H1 (cell line): ENCODE measurements at regions not wholly inside any gene's neighbourhood (a gene's known extent, or its start where the extent isn't known, plus 50 kb on each side); places are given as distances from the start of the nearest gene placed in this dataset.
"Not testable (repeated sequence)": the region's sequence is repeated elsewhere in the genome, so short reads cannot be mapped to it uniquely, and the experiment has no call there.

Experiments used
- CTCF ChIA-PET: fragments of 300-600 bp; sonication (Branson Sonifier 250); formaldehyde crosslinking; loops from one replicate; lab custom pipeline; 2021; ENCODE audit not compliant: partially characterized antibody; lab: Charles Lee
- POLR2A ChIA-PET: fragments of 300-600 bp; sonication (Branson Sonifier 250); formaldehyde crosslinking; loops from one replicate; lab custom pipeline; 2021; ENCODE audit warnings: inconsistent platforms; ENCODE audit not compliant: partially characterized antibody; lab: Charles Lee
- DNase-seq, 2 experiments: peaks; one replicate each; pipeline versions ENCODE4 v3.0.0 to v3.0.0-alpha.2; 2010 to 2022; ENCODE audit warnings: low spot score in 2 of 2, low read depth in 1 of 2, mixed read lengths in 1 of 2
- FAIRE-seq: peaks from 2 replicates; lab custom pipeline; 2011; peaks lifted over from hg19 to GRCh38; lab: Jason Lieb, UNC
- H2AFZ ChIP-seq: 2 replicates; pipeline ENCODE4 v1.8.1; 2012; ENCODE audit warnings: low read length, inconsistent platforms
- H2AK5ac ChIP-seq: 2 replicates; pipeline ENCODE4 v1.6.1; 2013; ENCODE audit warnings: low read depth, low read length
- H2BK120ac ChIP-seq: replicated peaks from 2 replicates; pipeline ENCODE3; 2013; ENCODE audit warnings: low read depth, low read length, inconsistent platforms
- H2BK12ac ChIP-seq: 2 replicates; pipeline ENCODE4 v1.6.1; 2013; ENCODE audit warnings: low read depth, low read length
- H2BK15ac ChIP-seq: 2 replicates; pipeline ENCODE4 v1.6.1; 2013; ENCODE audit warnings: low read length
- H2BK20ac ChIP-seq: 2 replicates; pipeline ENCODE4 v1.6.1; 2013; ENCODE audit warnings: low read length
- H2BK5ac ChIP-seq: 2 replicates; pipeline ENCODE4 v1.6.1; 2013; ENCODE audit warnings: low read depth, low read length
- H3K14ac ChIP-seq: 2 replicates; pipeline ENCODE4 v1.6.1; 2013; ENCODE audit warnings: inconsistent platforms; ENCODE audit not compliant: insufficient read length
- H3K18ac ChIP-seq: 2 replicates; pipeline ENCODE4 v1.6.1; 2013; ENCODE audit warnings: low read length; ENCODE audit errors: extremely low read depth
- H3K23ac ChIP-seq: 2 replicates; pipeline ENCODE4 v1.6.1; 2013; ENCODE audit warnings: inconsistent platforms; ENCODE audit not compliant: insufficient read length
- H3K23me2 ChIP-seq: 2 replicates; pipeline ENCODE4 v1.6.1; 2013; ENCODE audit warnings: low read depth, low read length
- H3K27ac ChIP-seq: 2 replicates; pipeline ENCODE4 v1.6.1; 2011; ENCODE audit warnings: low read depth, low read length, inconsistent platforms
- H3K27me3 ChIP-seq, 4 experiments: replicated peaks in 1 of 4; 1 replicate in 1 of 4; 2 replicates in 3 of 4; pipeline versions ENCODE4 v1.6.1 to v1.8.1; 2011 to 2013; ENCODE audit warnings: low read length in 3 of 4, mild to moderate bottlenecking in 3 of 4, inconsistent platforms in 2 of 4, mixed read lengths in 2 of 4, moderate library complexity in 1 of 4; ENCODE audit not compliant: control insufficient read depth in 3 of 4, insufficient read depth in 3 of 4; ENCODE audit errors: extremely low read depth in 1 of 4
- H3K36me3 ChIP-seq, 4 experiments: 2 replicates each; pipeline versions ENCODE4 v1.6.1 to v1.8.1; 2011 to 2013; ENCODE audit warnings: mild to moderate bottlenecking in 4 of 4, low read length in 3 of 4, moderate library complexity in 2 of 4, control low read depth in 1 of 4, inconsistent platforms in 1 of 4; ENCODE audit not compliant: insufficient read depth in 4 of 4, control insufficient read depth in 2 of 4
- H3K4ac ChIP-seq: replicated peaks from 2 replicates; pipeline ENCODE3; 2013; ENCODE audit warnings: low read length, low read depth, mixed read lengths, inconsistent platforms; ENCODE audit not compliant: insufficient read length
- H3K4me1 ChIP-seq, 4 experiments: replicated peaks in 1 of 4; 1 replicate in 1 of 4; 2 replicates in 3 of 4; pipeline versions ENCODE4 v1.6.1 to v1.8.1; 2011 to 2013; ENCODE audit warnings: low read length in 3 of 4, inconsistent platforms in 2 of 4, mixed read lengths in 1 of 4; ENCODE audit not compliant: insufficient read depth in 4 of 4, control insufficient read depth in 3 of 4
- H3K4me2 ChIP-seq, 2 experiments: 2 replicates each; pipeline versions ENCODE4 v1.6.1 to v1.8.1; 2011 to 2013; ENCODE audit warnings: low read depth in 2 of 2, low read length in 2 of 2, control low read depth in 1 of 2, inconsistent platforms in 1 of 2, mild to moderate bottlenecking in 1 of 2; ENCODE audit not compliant: insufficient read depth in 1 of 2
- H3K4me3 ChIP-seq, 4 experiments: fragments of 200-600, 300-600 bp in 1 of 4; sonication (generic), shearing (Covaris generic), sonication (Bioruptor Twin) in 1 of 4; 2 replicates each; pipeline versions ENCODE4 v1.5.1 to v1.8.1; 2011 to 2016; ENCODE audit warnings: low read length in 4 of 4, low read depth in 3 of 4, control low read depth in 2 of 4, inconsistent platforms in 2 of 4, mild to moderate bottlenecking in 2 of 4, mixed read lengths in 1 of 4, moderate library complexity in 1 of 4; ENCODE audit not compliant: insufficient read depth in 2 of 4; ENCODE audit errors: extremely low read depth in 1 of 4
- H3K56ac ChIP-seq: replicated peaks from 2 replicates; pipeline ENCODE3; 2013; ENCODE audit warnings: low read depth, mild to moderate bottlenecking, mixed read lengths, low read length, inconsistent platforms; ENCODE audit not compliant: insufficient read length
- H3K79me1 ChIP-seq: 2 replicates; pipeline ENCODE4 v1.6.1; 2013; ENCODE audit warnings: low read depth, low read length, control low read depth
- H3K79me2 ChIP-seq, 2 experiments: 2 replicates each; pipeline versions ENCODE4 v1.6.1 to v1.8.1; 2012 to 2013; ENCODE audit warnings: low read length in 2 of 2, mild to moderate bottlenecking in 2 of 2, inconsistent platforms in 1 of 2; ENCODE audit not compliant: insufficient read depth in 2 of 2, control insufficient read depth in 1 of 2
- H3K9ac ChIP-seq, 4 experiments: replicated peaks in 1 of 4; 1 replicate in 1 of 4; 2 replicates in 3 of 4; pipeline versions ENCODE4 v1.6.1 to v1.8.1; 2011 to 2013; ENCODE audit warnings: low read depth in 3 of 4, low read length in 3 of 4, control low read depth in 2 of 4, mild to moderate bottlenecking in 2 of 4, moderate library complexity in 2 of 4, inconsistent platforms in 1 of 4; ENCODE audit errors: extremely low read depth in 1 of 4
- H3K9me3 ChIP-seq, 2 experiments: 2 replicates each; pipeline versions ENCODE4 v1.6.1 to v1.8.1; 2012 to 2013; ENCODE audit warnings: mild to moderate bottlenecking in 2 of 2, moderate library complexity in 2 of 2, control low read depth in 1 of 2, inconsistent platforms in 1 of 2, low read depth in 1 of 2, low read length in 1 of 2, mixed read lengths in 1 of 2; ENCODE audit not compliant: insufficient read depth in 2 of 2
- H4K20me1 ChIP-seq, 2 experiments: replicated peaks in 1 of 2; 2 replicates each; pipeline versions ENCODE3 to v1.8.1; 2011 to 2013; ENCODE audit warnings: inconsistent platforms in 2 of 2, low read length in 2 of 2, mild to moderate bottlenecking in 1 of 2; ENCODE audit not compliant: insufficient read depth in 2 of 2, control insufficient read depth in 1 of 2
- H4K5ac ChIP-seq: 2 replicates; pipeline ENCODE4 v1.6.1; 2013; ENCODE audit warnings: low read length, low read depth, mixed read lengths, inconsistent platforms; ENCODE audit not compliant: insufficient read length
- H4K8ac ChIP-seq: 2 replicates; pipeline ENCODE4 v1.8.0; 2013; ENCODE audit warnings: mild to moderate bottlenecking, moderate library complexity, low read length, inconsistent platforms; ENCODE audit not compliant: insufficient read depth; ENCODE audit errors: extremely low read depth
- H4K91ac ChIP-seq: replicated peaks from 2 replicates; pipeline ENCODE3; 2013; ENCODE audit warnings: low read length, mixed read lengths, inconsistent platforms; ENCODE audit not compliant: insufficient read length
- CBX5 ChIP-seq: fragments of 300-800, 300-1000 bp; sonication (generic); IDR thresholded peaks from 2 replicates; pipeline ENCODE4 v1.7.1; 2016; ENCODE audit warnings: antibody characterized with exemption, low read length, low read depth
- RNF2 ChIP-seq: fragments of 200-900, 300-1000 bp; sonication (generic); IDR thresholded peaks from 2 replicates; pipeline ENCODE4 v1.7.1; 2016; ENCODE audit warnings: borderline replicate concordance, low read depth, mild to moderate bottlenecking, antibody characterized with exemption, low read length; ENCODE audit not compliant: poor library complexity, severe bottlenecking; ENCODE audit errors: missing control alignments
- WGBS, 2 experiments: shearing (Covaris generic) in 1 of 2; methylation state at CpG; one replicate each; pipeline versions ENCODE4 v1.1.6 to v1.1.7; 2013 to 2015; ENCODE audit warnings: low lambda C conversion rate in 2 of 2, mixed read lengths in 2 of 2, inconsistent platforms in 1 of 2, low coverage in 1 of 2, missing lambda C conversion rate in 1 of 2; ENCODE audit not compliant: insufficient replicate concordance in 2 of 2, insufficient coverage in 1 of 2, insufficient read length in 1 of 2; ENCODE audit errors: extremely low coverage in 1 of 2, missing lambda C conversion rate in 1 of 2; 5-methylcytosine and 5-hydroxymethylcytosine counted together

- peak; percentile 26; the same call in 1 of the 2 replicates for TF ChIP-seq CBX5
- peak; percentile 4 for TF ChIP-seq RNF2
- peaks cover 37 to 77% of the 10 kb centered on the region in 2 experiments for H3K9me3 ChIP-seq
These were observed 131.9 kb downstream of the CWH43 start for GRCh38 chr4:49117951-49118350.

More at GRCh38 chr4:49117951-49118350, 131.9 kb downstream of the CWH43 start:
- POLR2A ChIA-PET, H3K4me2 ChIP-seq, H3K79me1 ChIP-seq, H3K9ac ChIP-seq, H3K79me2 ChIP-seq, H4K5ac ChIP-seq, H3K4ac ChIP-seq, H2BK12ac ChIP-seq, H3K36me3 ChIP-seq, FAIRE-seq, H2BK120ac ChIP-seq, H4K20me1 ChIP-seq, H2BK20ac ChIP-seq, CTCF ChIA-PET, H4K8ac ChIP-seq, H3K18ac ChIP-seq, DNase-seq, H4K91ac ChIP-seq, H3K27ac ChIP-seq, H3K27me3 ChIP-seq, H2AFZ ChIP-seq, H2AK5ac ChIP-seq, H3K23ac ChIP-seq, H2BK15ac ChIP-seq, H3K14ac ChIP-seq, H2BK5ac ChIP-seq, H3K56ac ChIP-seq, H3K4me1 ChIP-seq: not testable (repeated sequence)
- WGBS, 2 experiments: 85 to 100% methylated on average over 4 to 7 of the region's 7 CpGs
- Histone ChIP-seq H3K4me3 (peak overlapping the region in 1 of 4 experiments; percentile 2; a peak in 1 of 8 replicates), H3K23me2 (peaks cover 40% of the 10 kb centered on the region; the same call in 1 of the 2 replicates)
